CD4-positive, alpha-beta T cell treated with Interleukin-6 at 100 ng/mL for 8 hours (primary cell): ENCODE measurements at regions not wholly inside any gene's neighbourhood (a gene's known extent, or its start where the extent isn't known, plus 50 kb on each side); places are given as distances from the start of the nearest gene placed in this dataset.
"Not testable (repeated sequence)": the region's sequence is repeated elsewhere in the genome, so short reads cannot be mapped to it uniquely, and the experiment has no call there.

ENCODE experiments used
- DNase-seq: peaks from one replicate; pipeline ENCODE4 v3.0.0-alpha.2; 2020; ENCODE audit warnings: mixed read lengths, low spot score

- DNase-seq, result no peak
Measured at GRCh38 chr1:82062206-82062605, 261.5 kb downstream of the ADGRL2 start.

- no peak for DNase-seq
Measured at GRCh38 chr1:82059959-82060358, 259.2 kb downstream of the ADGRL2 start.

GRCh38 chr1:82057011-82057410 is 256.3 kb downstream of the ADGRL2 start:
- no peak for DNase-seq

- DNase-seq, result not testable (repeated sequence)
Measured at GRCh38 chr1:82055375-82055774, 254.6 kb downstream of the ADGRL2 start.

- no peak for DNase-seq
Measured at GRCh38 chr1:82052563-82052962, 251.8 kb downstream of the ADGRL2 start.

- no peak for DNase-seq
Measured at GRCh38 chr1:82048596-82048995, 247.9 kb downstream of the ADGRL2 start.

GRCh38 chr1:82045221-82045620 is 244.5 kb downstream of the ADGRL2 start:
- DNase-seq, result no peak

GRCh38 chr1:82044536-82044935 is 243.8 kb downstream of the ADGRL2 start:
- DNase-seq, result no peak

- no peak for DNase-seq
Measured at GRCh38 chr1:82044111-82044510, 243.4 kb downstream of the ADGRL2 start.

- no peak for DNase-seq
Measured at GRCh38 chr1:82042306-82043060, 241.7 kb downstream of the ADGRL2 start.
